SK-N-SH treated with all-trans-retinoic acid at 6 μM for 48 hours (cell line): ENCODE measurements at regions not wholly inside any gene's neighbourhood (a gene's known extent, or its start where the extent isn't known, plus 50 kb on each side); places are given as distances from the start of the nearest gene placed in this dataset.
"Not testable (repeated sequence)": the region's sequence is repeated elsewhere in the genome, so short reads cannot be mapped to it uniquely, and the experiment has no call there.

Source experiments
- ARNTL ChIP-seq: fragments of 450-650 bp; formaldehyde crosslinking; IDR thresholded peaks from 2 replicates; pipeline ENCODE4 v1.5.0; 2020; ENCODE audit warnings: low read depth, mild to moderate bottlenecking, moderate library complexity, borderline replicate concordance
- PATZ1 ChIP-seq: fragments of 250-450 bp; sonication (Bioruptor Pico); IDR thresholded peaks from 2 replicates; pipeline ENCODE4 v1.8.0; 2020; ENCODE audit warnings: mild to moderate bottlenecking, moderate library complexity, borderline replicate concordance
- RARB ChIP-seq: fragments of 250-450 bp; sonication (Bioruptor Pico); IDR thresholded peaks from 2 replicates; pipeline ENCODE4 v1.8.0; 2021; ENCODE audit warnings: mild to moderate bottlenecking, moderate library complexity
- ZFP3 ChIP-seq: fragments of 250-450 bp; sonication (Bioruptor Pico); IDR thresholded peaks from 2 replicates; pipeline ENCODE4 v1.5.0; 2020; ENCODE audit warnings: mild to moderate bottlenecking, moderate library complexity
- ZNF565 ChIP-seq: fragments of 450-650 bp; formaldehyde crosslinking; conservative IDR thresholded peaks from 2 replicates; pipeline ENCODE4 v1.5.0; 2020; ENCODE audit warnings: low read depth, mild to moderate bottlenecking, moderate library complexity

GRCh38 chr17:20842012-20842411 is 200.8 kb downstream of the USP22 start:
- TF ChIP-seq ARNTL, RARB, PATZ1, ZNF565, ZFP3 (CRISPR knock-in tag): not testable (repeated sequence)
